Ishikawa (cell line): ENCODE measurements at regions not wholly inside any gene's neighbourhood (a gene's known extent, or its start where the extent isn't known, plus 50 kb on each side); places are given as distances from the start of the nearest gene placed in this dataset.

Source experiments
- CEBPB ChIP-seq: IDR thresholded peaks from 2 replicates; pipeline ENCODE4 v1.6.1; 2012
- CREB1 ChIP-seq: IDR thresholded peaks from 2 replicates; pipeline ENCODE4 v1.6.1; 2012; ENCODE audit warnings: low read depth
- EP300 ChIP-seq: IDR thresholded peaks from 2 replicates; pipeline ENCODE4 v1.6.1; 2012; ENCODE audit warnings: borderline replicate concordance
- RAD21 ChIP-seq: IDR thresholded peaks from 2 replicates; pipeline ENCODE4 v1.6.1; 2012; ENCODE audit warnings: low read depth
- TCF12 ChIP-seq: IDR thresholded peaks from 2 replicates; pipeline ENCODE4 v1.6.1; 2012; ENCODE audit warnings: low read depth
- TEAD4 ChIP-seq: IDR thresholded peaks from 2 replicates; pipeline ENCODE4 v1.6.1; 2012
- ZBTB7A ChIP-seq: IDR thresholded peaks from 2 replicates; pipeline ENCODE4 v1.6.1; 2012; ENCODE audit warnings: low read depth
- TF ChIP-seq, protein P1 (sequence below): IDR thresholded peaks from 2 replicates; pipeline ENCODE4 v1.6.1; 2012
- TF ChIP-seq, protein P2 (sequence below): IDR thresholded peaks from 2 replicates; pipeline ENCODE4 v1.6.1; 2012

DNA sequence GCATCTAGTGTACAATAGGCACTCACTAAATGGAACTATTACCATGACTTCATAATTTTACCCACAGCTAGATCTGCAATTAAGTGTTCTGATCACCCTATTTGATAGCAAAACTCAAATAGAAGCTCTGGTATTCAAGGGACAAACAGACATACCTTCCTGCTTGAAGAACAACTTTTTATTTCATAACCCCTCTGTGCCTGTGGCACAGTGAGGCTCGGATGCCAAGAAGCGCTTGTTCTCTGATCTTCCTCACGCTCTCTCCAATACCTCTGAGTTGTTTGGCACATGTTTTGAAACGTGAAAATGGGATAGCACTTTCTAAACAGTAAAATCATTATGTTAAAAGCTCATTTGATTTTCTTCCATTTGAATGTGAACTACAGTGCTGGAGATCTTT is 232.0 kb downstream of the KLF5 start:
- TF ChIP-seq EP300 (no peak), ZBTB7A (no peak), TEAD4 (no peak), CEBPB (no peak), RAD21 (no peak), CREB1 (no peak), TCF12 (no peak)
- TF ChIP-seq, protein P1, sequence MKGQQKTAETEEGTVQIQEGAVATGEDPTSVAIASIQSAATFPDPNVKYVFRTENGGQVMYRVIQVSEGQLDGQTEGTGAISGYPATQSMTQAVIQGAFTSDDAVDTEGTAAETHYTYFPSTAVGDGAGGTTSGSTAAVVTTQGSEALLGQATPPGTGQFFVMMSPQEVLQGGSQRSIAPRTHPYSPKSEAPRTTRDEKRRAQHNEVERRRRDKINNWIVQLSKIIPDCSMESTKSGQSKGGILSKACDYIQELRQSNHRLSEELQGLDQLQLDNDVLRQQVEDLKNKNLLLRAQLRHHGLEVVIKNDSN = no peak
- TF ChIP-seq, protein P2, sequence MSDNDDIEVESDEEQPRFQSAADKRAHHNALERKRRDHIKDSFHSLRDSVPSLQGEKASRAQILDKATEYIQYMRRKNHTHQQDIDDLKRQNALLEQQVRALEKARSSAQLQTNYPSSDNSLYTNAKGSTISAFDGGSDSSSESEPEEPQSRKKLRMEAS = no peak
